Loucy (cell line): ENCODE measurements at regions not wholly inside any gene's neighbourhood (a gene's known extent, or its start where the extent isn't known, plus 50 kb on each side); places are given as distances from the start of the nearest gene placed in this dataset.
A peak's percentile ranks its signal among the peaks of the same experiment; 100 is the strongest.

Experiments
- H2AFZ ChIP-seq: fragments of 200-600 bp; sonication (generic); 2 replicates; pipeline ENCODE4 v1.6.0; 2016; ENCODE audit warnings: antibody characterized with exemption, mild to moderate bottlenecking, low read length, moderate library complexity
- H3F3A ChIP-seq: fragments of 200-600 bp; 2 replicates; pipeline ENCODE4 v1.6.0; 2016; ENCODE audit warnings: antibody characterized with exemption, low read depth, mild to moderate bottlenecking
- H3K27me3 ChIP-seq: fragments of 200-600 bp; sonication (generic); 2 replicates; pipeline ENCODE4 v1.6.1; 2014; ENCODE audit warnings: low read length, mild to moderate bottlenecking; ENCODE audit not compliant: insufficient read depth, poor library complexity, severe bottlenecking
- H3K36me3 ChIP-seq: fragments of 200-600 bp; sonication (generic); 2 replicates; pipeline ENCODE4 v1.6.1; 2016; ENCODE audit warnings: low read length; ENCODE audit not compliant: insufficient read depth
- H3K4me1 ChIP-seq: fragments of 200-600 bp; sonication (generic); 2 replicates; pipeline ENCODE4 v1.5.1; 2014; ENCODE audit warnings: low read length, mild to moderate bottlenecking; ENCODE audit not compliant: insufficient read depth, poor library complexity, severe bottlenecking
- H3K4me2 ChIP-seq: fragments of 200-600 bp; sonication (generic); 2 replicates; pipeline ENCODE4 v1.6.0; 2014; ENCODE audit warnings: antibody characterized with exemption, low read length, low read depth, mild to moderate bottlenecking; ENCODE audit not compliant: poor library complexity, severe bottlenecking
- H3K4me3 ChIP-seq: fragments of 200-600 bp; sonication (generic); 2 replicates; pipeline ENCODE4 v1.5.1; 2014; ENCODE audit warnings: low read length, mild to moderate bottlenecking, mixed read lengths; ENCODE audit not compliant: poor library complexity, severe bottlenecking
- H3K79me2 ChIP-seq: fragments of 200-600 bp; sonication (generic); 2 replicates; pipeline ENCODE4 v1.6.1; 2014; ENCODE audit warnings: low read length; ENCODE audit not compliant: insufficient read depth
- H3K9ac ChIP-seq: fragments of 200-600 bp; sonication (generic); 2 replicates; pipeline ENCODE4 v1.6.0; 2014; ENCODE audit warnings: mild to moderate bottlenecking, low read depth, low read length, moderate library complexity; ENCODE audit not compliant: poor library complexity, severe bottlenecking
- H3K9me2 ChIP-seq: fragments of 200-600 bp; sonication (generic); replicated peaks from 2 replicates; pipeline ENCODE4 v1.6.1; 2016; ENCODE audit warnings: low read depth, low read length, mixed read lengths
- H3K9me3 ChIP-seq: fragments of 200-600 bp; sonication (generic); 2 replicates; pipeline ENCODE4 v1.6.1; 2014; ENCODE audit warnings: mild to moderate bottlenecking, antibody characterized with exemption, low read length, low read depth; ENCODE audit not compliant: insufficient read depth
- H4K20me1 ChIP-seq: fragments of 200-600 bp; sonication (generic); 2 replicates; pipeline ENCODE4 v1.6.0; 2014; ENCODE audit warnings: antibody characterized with exemption, low read length, mild to moderate bottlenecking; ENCODE audit not compliant: insufficient read depth, poor library complexity, severe bottlenecking
- EZH2phosphoT487 ChIP-seq: fragments of 200-600 bp; IDR thresholded peaks from 2 replicates; pipeline ENCODE4 v1.6.1; 2018; ENCODE audit warnings: antibody characterized with exemption, mild to moderate bottlenecking, moderate library complexity, borderline replicate concordance
- TF ChIP-seq, protein P1 (sequence below): fragments of 200-600 bp; sonication (generic); conservative IDR thresholded peaks from 2 replicates; pipeline ENCODE4 v1.5.1; 2014; ENCODE audit warnings: mild to moderate bottlenecking, antibody characterized with exemption, low read length

GRCh38 chr2:145919477-145919876 lies 1399.6 kb upstream of the ZEB2 start:
- H3K4me1 ChIP-seq, result no peaks in the 10 kb centered on the region
- H2AFZ ChIP-seq, result no peak overlapping the region
- no peak for TF ChIP-seq EZH2phosphoT487
- TF ChIP-seq, protein P1, sequence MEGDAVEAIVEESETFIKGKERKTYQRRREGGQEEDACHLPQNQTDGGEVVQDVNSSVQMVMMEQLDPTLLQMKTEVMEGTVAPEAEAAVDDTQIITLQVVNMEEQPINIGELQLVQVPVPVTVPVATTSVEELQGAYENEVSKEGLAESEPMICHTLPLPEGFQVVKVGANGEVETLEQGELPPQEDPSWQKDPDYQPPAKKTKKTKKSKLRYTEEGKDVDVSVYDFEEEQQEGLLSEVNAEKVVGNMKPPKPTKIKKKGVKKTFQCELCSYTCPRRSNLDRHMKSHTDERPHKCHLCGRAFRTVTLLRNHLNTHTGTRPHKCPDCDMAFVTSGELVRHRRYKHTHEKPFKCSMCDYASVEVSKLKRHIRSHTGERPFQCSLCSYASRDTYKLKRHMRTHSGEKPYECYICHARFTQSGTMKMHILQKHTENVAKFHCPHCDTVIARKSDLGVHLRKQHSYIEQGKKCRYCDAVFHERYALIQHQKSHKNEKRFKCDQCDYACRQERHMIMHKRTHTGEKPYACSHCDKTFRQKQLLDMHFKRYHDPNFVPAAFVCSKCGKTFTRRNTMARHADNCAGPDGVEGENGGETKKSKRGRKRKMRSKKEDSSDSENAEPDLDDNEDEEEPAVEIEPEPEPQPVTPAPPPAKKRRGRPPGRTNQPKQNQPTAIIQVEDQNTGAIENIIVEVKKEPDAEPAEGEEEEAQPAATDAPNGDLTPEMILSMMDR, result 0 out of 2 replicates have a peak, but pooled peaks have one; percentile 11
- no peaks in the 10 kb centered on the region for H3K36me3 ChIP-seq
- H3K4me2 ChIP-seq, result no peak overlapping the region
- no peaks in the 10 kb centered on the region for H3K9me3 ChIP-seq
- no peaks in the 10 kb centered on the region for H3F3A ChIP-seq
- no peaks in the 10 kb centered on the region for H3K27me3 ChIP-seq
- H3K9me2 ChIP-seq, result no peaks in the 10 kb centered on the region
- H3K79me2 ChIP-seq, result no peaks in the 10 kb centered on the region
- H3K4me3 ChIP-seq, result no peak overlapping the region
- no peak overlapping the region for H3K9ac ChIP-seq
- H4K20me1 ChIP-seq, result no peaks in the 10 kb centered on the region

DNA sequence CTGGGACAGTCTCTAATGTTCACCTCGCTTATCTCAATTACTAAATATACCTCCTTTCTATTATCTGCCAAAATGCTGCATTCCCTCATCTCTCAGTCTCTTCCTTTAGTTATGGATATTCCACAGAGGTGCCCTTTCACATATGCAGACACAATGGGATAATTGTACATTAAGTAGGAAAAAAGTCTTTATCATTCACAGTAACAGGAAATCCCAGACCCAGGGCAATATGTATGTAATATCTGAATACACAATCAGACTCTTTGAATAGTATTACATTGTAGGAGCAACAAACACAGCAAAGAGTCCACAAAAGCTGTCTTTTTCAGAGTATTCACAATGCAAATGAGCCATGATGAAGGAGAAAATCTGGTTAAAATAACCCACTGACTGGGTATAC lies 1399.0 kb upstream of the ZEB2 start:
- no peak overlapping the region for H3K9ac ChIP-seq
- no peaks in the 10 kb centered on the region for H3K9me3 ChIP-seq
- H3K4me1 ChIP-seq, result no peaks in the 10 kb centered on the region
- H3K27me3 ChIP-seq, result no peaks in the 10 kb centered on the region
- H3K9me2 ChIP-seq, result no peaks in the 10 kb centered on the region
- no peaks in the 10 kb centered on the region for H4K20me1 ChIP-seq
- no peak for TF ChIP-seq EZH2phosphoT487
- TF ChIP-seq, protein P1, result no peak
- H3K79me2 ChIP-seq, result no peaks in the 10 kb centered on the region
- no peaks in the 10 kb centered on the region for H3K36me3 ChIP-seq
- no peak overlapping the region for H3K4me3 ChIP-seq
- no peaks in the 10 kb centered on the region for H3F3A ChIP-seq
- H3K4me2 ChIP-seq, result no peak overlapping the region
- H2AFZ ChIP-seq, result no peak overlapping the region

- H4K20me1 ChIP-seq, result no peaks in the 10 kb centered on the region
- no peaks in the 10 kb centered on the region for H3K4me1 ChIP-seq
- no peaks in the 10 kb centered on the region for H3K36me3 ChIP-seq
- H2AFZ ChIP-seq, result no peak overlapping the region
- H3K9me3 ChIP-seq, result no peaks in the 10 kb centered on the region
- no peaks in the 10 kb centered on the region for H3K79me2 ChIP-seq
- no peak overlapping the region for H3K4me2 ChIP-seq
- no peak overlapping the region for H3K4me3 ChIP-seq
- no peaks in the 10 kb centered on the region for H3K9me2 ChIP-seq
- H3K9ac ChIP-seq, result no peak overlapping the region
- H3F3A ChIP-seq, result no peaks in the 10 kb centered on the region
- H3K27me3 ChIP-seq, result no peaks in the 10 kb centered on the region
- no peak for TF ChIP-seq EZH2phosphoT487
- TF ChIP-seq, protein P1, result no peak
These were observed 1396.9 kb upstream of the ZEB2 start for GRCh38 chr2:145916799-145917198.
